CD1c-positive myeloid dendritic cell (primary cell): ENCODE measurements at regions not wholly inside any gene's neighbourhood (a gene's known extent, or its start where the extent isn't known, plus 50 kb on each side); places are given as distances from the start of the nearest gene placed in this dataset.

Experiments used
- DNase-seq: peaks from one replicate; pipeline ENCODE4 v3.0.0-alpha.2; 2016; ENCODE audit errors: extremely low spot score

DNA sequence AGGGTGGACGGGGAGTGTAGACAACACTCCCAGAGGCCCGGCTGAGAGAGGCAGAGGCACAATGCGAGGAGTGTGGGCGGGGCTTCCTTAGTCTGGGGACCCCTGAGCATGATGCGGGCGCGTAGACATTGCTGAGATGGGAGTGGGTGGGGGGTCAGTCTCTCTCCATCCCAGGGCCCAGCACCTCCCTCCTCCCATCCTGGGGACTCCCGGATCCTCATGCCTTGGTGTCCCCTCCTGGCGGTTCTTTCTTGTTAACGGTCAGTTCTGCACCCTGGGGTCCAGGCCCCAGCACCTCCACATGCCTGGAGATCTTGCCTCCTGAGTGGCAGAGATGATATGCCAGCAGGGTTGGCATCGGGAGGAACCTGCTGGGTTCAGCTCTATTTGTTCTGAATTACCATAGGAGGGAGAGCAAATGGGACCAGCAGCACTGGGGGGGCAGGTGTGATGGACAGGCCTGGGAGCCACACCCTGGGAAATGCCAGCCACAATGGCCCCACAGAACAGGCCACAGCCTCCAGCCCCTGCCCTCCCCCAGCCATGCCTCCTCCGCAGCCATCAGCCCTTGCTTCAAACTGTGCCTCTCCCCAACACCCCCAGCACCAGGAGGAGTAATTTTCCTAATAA, 55.7 kb downstream of the RTL6 start:
- no peak for DNase-seq

DNA sequence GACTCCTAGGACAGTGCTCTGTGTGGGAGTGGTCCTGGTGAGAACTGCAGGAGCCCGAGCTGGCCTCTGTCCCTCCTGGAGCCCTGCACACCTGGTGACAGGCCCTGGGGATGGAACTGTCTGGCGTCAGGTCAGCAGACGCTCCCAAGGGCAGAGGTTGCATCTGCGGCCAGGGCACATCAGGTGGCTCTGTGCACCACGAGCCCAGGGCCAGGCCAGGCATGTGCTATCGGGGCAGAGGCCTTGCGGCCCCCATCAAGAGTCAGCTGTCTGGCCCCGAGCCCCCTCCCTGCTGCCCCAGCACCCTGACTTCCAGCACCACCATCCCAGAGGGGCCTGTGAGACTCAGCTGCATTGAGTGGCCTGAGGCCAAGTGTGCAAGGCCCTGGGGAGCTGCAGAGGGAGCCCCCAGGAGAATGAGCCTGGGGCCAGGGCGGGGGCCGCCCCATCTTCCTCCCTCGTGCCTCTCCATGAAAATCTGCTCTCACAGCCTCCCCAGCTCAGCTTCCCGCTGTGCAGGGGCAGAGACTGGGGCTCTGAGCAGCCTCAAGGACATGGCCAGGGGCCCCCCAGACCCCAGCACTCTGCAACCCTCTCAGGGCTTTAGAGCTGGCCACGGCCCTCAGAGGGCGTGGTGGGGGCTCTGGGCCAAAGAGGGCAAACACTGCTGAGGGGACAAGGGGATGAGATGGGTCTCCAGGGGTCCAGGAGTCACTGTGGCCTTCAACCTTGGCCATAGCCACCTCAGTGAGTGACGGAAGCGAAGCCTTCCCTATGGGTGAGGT, 56.4 kb downstream of the RTL6 start:
- DNase-seq = no peak

DNA sequence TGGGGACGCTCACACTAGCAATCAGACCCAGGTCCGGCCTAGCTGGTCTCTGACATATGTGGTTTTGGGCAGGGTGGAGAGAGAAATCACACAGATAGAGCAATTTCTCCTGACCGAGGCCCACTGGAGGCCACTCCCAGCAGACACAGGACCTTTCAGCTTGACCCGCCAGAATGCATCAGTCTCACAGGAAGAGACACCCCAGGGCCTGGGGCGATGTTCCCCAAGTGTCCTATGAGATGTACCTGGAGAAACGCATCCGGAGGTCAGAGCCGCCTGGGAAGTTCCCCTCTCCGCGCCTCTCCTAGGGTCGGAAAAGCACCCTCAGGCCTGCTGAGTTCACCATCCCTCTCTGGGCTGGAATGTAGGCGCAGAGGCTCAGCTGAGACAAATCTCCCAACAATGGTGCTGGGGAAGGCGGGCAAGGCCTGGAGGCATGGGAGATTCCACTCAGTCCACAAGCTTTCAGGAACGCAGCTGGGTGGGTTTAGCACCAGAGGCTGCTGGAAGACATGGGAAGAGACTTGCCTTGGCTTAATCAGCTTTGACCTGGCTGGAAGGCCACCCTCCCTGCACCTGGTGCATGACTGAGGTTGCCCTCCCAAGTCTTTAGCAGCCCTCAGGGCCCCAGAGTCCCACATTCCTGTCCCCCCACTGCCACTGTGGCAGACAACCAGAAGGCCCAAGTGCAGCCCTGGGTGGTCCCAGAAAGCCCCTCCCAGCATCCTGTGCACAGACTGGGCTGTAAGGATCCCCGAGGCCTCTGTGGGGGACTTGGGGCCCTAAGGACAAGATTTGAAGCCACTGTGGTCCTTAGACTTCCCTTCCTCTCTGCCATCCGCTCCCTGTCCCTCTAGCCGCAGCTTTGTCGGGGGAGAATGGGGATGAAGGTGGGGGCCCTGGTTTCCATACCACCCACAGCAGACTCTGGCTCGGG, 57.5 kb downstream of the RTL6 start:
- no peak for DNase-seq

DNA sequence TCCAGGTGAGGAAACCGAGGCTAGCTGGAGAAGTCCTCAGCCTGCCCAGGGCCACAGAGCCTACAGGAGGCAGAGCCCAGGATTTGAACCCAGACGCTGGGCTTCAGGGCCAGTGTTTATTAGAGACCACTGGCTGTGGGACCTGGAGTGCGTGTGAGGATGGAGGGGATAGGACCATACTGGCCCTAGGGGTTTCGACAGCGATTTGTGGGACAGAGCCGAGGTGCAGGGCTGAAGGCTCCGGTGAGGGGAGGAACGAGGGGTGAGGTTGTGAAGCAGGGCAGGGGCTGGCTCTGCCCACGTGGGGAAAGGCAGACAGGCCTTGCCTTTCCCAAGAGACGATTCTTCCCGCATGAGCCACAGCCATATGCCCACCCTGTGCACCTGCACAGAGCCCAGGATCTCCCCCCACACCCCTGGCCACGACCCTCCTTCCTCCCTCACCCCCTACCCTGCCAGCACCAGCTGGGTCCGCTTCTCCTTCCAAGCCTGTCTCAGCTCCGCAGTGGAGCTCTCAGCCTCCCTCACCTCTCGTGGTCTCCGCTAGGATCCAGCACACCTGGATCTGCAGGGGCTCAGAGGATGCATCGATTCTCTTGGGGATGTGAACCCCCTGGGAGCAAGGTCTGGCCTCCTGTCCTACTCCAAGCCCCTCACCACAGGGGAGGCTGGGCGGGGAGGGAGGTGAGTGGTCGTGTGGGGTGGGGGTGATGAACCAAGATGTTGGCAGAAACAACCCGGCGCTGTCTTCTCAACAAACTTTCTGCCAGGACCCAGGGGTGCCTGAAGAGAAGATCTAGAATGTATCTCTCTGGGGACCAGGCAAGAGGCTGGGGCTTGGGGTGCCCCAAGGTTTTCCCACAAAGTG, 58.4 kb downstream of the RTL6 start:
- no peak for DNase-seq

DNA sequence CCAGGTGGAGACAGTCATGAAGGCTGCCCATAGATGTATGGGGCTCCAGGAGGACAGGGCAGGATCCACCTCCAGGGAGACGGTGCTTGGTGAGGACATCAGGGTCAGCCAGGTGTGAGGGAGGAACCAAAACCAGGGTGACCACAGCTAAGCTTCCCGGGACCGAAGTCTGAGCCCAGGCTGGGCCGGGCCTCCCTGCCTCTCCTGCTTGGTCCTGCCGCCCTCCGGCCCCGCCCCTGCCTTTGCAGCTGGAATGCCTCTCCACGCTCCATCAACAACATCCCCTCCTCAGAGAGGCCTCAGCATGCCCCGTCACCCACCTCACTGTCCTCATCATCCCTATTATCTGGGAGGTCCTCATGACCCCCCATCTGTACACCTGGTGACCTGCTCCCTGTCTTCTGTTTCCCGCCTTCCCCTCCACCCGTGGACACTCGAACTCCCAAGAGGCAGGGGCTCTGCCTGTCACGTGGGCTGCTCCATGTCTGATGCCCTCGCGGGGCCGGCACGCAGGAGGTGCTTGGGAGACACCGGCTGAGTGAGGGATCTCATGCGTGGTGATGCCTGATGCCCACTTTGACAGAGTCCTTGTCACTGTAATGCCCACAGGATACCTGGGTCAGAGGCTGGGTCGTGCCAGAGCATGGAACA, 59.4 kb downstream of the RTL6 start:
- DNase-seq = no peak

DNA sequence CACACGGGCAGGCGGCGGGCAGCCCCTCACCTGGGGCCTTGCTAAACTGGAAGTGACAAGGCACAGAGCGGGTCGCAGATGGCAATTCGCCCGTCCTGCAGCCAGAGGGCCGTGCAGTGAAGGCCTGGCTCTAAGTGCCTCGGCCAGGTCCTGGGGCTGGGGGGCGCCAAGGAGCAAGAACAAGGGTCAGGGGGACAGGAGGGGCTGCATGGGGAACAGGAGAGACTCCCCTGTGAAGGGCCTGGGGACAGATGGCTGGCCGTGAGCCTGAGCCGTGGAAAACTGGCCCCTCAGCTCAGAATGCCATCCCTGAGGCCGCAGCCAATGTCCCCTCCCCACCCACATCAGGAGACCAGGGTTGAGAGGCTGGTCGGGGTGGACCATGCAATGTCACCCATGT, 60.0 kb downstream of the RTL6 start:
- no peak for DNase-seq

DNA sequence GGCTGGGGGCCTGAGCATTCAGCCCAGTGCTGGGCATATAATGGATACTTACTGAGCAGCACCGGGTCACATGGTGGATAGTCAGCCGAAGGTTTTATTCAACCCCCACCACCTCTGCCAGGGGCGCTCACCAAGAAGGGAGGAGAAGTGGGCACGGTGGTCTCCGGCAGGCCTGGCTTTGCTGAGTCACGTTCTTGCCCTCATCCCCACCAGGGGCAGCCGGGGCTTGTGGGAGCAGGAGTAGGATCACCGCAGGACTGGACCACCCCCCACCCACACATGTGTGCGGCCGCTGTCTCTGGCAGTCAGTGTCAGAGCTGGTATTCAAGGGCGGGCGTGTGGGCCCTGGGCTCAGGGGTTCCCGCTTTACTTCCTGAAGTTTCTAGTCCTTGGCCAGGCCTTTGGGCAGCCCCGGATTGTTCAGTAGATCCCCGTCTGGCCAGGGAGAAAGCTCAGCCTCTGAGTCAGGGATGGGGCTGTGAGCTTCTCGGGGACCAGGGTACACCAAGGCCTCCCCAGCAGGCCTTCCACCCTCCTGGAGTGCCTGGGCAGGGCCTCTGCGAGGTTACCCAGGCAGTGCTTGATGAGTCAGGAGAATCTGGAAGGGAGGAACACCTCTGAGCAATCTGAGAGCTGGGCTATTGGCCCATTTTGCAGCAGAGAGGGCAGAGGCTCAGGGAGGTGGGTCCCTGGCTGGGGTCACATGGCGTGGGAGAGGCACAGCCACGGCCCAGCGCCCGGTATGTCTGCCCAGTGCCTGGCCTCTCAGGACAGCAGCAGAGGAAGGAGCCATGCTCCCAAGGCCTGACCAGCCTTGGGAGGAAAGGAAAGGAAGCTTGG, 60.6 kb downstream of the RTL6 start:
- DNase-seq = no peak

DNA sequence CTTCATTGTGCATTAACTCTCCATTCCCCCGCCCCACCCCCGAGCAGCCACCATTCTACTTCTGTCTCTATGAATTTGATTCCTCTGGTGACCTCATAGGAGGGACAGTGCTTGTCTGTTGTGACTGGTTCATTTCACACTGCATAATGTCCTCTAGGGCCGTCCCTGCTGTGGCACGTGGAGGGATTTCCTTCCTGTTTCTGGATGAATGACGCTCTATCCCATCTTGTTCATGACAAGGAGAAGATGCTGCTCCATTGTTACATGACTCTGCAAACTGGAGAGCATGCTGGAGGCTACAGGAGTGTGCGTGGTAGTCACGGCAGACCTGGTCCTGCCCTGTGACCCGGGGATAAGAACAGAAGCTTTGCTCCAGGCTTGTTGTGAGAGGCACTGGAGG, 61.3 kb downstream of the RTL6 start:
- DNase-seq = peak; percentile 34

DNA sequence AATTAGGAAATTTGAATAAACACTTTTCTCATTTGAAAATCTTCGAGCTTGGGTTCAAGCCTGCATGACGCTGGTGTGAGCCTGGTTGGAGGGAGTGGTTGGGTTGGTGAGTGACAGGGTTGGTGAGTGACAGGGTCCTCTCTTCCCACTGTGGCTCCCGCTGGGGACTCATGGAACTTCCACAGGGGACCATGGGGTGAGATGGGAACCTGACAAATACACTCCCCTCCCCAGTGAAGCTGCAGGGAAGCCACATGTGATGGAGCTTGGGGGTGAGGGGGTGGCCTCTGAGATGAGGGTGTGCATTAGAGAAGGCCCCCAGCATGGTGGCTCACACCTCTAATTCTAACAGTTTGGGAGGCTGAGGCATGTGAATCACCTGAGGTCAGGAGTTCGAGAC, 66.8 kb downstream of the RTL6 start:
- DNase-seq = no peak

DNA sequence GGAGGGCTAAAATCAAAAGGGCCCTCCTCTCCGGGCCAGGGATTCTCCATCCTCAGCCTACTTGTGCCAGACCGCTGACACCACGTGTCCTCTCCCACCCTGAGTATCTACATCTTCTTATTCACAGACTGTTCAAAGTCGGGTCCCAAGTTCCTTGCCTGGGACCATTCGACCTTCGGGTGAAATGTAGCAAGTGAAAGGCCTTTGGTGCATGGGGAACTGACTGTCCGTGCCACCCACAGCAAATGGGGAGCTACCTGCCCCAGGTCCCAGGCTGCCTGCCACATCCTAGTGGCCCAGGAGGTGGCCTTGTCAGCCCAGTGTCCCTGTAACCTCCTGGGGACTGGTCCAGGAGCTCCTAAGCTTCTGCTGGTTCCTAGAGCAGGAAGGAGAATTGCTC, 67.3 kb downstream of the RTL6 start:
- no peak for DNase-seq

DNA sequence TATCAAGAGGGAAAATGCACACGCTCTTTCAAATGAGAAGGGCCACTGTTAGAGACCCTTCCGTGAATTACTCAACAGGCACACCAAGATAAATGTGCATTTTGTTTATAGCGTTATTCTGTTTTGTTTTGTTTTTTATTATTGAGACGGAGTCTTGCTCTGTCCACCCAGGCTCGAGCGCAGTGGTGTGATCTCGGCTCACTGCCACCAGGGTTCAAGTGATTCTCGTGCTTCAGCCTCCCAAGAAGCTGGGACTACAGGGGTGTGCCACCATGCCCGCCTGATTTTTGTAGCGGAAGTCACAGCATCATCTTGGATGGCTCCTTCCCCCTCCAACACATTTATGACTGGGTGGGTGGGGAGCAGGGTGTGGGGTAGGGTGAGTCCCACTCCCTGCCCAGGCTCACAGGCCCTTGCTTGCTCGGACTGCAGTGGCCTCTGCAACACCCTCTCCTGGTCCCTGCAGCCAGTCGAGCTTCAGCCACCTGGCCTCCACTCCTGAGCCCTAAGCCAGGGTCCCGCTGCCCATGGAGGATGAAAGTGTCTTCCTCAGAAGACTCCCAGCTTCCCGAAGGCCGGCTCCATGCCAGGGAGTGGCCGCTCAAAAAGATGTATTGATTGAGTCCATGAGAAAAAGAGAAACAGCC, 68.0 kb downstream of the RTL6 start:
- no peak for DNase-seq

DNA sequence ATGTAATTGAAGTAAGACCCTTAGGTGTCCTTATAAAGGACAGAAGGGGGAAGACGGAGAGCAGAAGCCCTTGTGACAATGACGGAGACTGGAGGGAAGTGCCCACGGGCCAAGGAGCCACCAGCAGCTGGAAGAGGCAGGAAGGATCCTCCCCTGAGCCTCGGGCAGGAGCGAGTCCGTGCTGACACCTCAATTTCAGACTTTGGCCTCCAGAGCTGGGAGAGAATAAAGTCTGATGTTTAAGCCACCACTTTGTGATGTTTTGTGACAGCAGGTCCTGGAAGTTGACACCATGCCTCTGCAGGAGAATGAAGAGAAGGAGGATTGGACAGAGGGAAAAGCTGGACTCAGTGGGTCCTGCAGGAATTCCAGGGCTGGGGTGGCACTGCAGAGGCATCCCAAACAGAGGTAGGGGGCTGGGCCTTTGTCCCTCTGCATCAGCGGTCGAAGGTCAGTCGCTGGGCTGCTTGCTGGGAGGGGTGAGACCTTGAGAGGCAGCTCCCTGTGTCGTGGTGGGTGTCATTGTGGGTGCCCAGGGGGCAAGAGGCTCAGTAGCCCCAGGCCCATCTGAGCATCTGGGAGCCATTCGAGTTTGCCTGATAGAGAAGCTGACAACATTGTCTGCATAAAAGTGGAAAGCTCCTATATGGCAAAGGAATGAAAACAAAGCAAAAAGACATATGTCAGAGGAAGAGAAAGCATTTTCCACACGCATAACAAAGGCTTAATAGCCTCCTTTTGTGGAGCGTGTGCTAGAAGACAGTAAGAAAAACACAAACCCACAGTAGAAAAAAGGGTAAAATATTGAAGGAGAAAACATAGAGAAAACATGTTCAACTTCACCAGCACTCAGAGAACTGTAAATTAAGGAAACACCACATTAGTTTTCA, 68.8 kb downstream of the RTL6 start:
- no peak for DNase-seq

DNA sequence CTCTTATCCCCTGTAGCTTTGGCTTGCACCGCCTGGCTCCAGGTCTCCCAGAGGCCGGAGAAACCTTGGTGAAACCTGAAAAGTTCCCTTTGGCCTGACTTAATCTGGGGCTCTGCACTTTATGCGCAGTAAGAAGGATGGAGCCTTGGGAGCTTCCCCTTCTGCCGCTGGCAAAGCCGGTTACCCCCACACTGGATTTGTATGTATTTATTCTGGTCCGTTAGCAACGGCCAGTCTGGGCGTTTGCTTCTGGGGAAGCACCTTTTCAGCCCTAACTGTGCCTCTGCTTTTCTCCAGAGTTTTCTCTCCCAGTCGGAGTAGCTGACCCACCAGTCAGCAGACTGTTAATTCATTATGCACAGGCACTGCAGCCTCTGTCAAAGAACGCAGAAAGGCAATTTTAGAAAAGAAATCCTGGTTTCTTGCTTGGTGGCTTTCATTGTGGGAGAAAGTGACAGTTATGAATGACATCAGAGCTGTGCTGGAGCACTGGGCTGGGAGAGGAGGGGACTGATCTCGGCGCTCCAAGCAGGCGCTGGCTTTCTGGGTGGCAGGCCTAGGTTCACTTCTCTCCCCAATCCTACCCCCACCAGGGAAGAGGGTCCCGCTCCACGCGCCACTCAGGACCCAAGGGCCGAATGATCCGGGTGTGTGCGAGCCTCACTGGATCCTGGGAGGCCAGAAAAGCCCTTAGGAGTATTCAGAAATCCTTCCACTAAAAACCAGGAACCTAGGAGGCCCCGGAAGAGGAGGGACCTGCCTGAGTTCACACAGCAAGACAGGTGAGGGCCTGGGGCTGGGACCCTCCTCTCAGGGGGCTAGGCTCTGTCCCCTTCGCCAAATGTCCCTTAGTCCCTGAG, 70.2 kb downstream of the RTL6 start:
- DNase-seq = no peak

DNA sequence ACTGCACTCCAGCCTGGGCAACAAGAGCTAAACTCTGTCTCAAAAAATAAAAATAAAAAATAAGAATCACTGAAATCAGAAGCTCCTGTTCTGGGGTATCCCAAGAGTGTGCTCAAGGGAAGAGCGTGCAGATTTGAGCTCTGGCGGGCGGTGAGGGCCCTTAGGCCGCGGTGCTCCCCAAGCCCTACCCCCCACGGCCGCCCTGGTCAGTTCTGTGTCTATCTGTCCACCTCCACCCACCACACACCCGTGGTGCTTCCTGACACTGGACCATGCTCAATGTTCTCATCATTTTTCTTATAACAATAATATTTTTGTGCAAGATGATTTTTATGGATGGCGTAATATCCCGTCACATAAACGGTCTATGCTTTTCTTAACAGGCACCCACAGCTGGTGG, 71.1 kb downstream of the RTL6 start:
- DNase-seq = no peak

DNA sequence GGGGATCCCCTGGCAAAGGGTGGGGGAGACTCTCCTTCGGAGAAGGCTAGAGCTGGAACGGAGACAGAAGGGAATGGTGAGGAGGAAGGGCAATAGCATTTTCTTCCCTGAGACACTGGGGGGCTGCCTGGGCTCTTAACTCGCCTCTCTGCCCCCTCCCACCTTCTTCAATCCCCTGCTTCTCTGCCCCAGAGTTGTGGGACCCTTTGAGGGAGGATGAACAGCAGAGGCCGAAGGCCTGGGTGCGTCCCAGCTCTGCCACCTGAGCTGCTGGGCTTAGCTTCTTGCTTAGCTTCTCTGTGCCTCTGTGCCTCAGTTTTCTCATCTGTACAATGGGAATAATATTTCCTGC, 72.4 kb downstream of the RTL6 start:
- DNase-seq = no peak

DNA sequence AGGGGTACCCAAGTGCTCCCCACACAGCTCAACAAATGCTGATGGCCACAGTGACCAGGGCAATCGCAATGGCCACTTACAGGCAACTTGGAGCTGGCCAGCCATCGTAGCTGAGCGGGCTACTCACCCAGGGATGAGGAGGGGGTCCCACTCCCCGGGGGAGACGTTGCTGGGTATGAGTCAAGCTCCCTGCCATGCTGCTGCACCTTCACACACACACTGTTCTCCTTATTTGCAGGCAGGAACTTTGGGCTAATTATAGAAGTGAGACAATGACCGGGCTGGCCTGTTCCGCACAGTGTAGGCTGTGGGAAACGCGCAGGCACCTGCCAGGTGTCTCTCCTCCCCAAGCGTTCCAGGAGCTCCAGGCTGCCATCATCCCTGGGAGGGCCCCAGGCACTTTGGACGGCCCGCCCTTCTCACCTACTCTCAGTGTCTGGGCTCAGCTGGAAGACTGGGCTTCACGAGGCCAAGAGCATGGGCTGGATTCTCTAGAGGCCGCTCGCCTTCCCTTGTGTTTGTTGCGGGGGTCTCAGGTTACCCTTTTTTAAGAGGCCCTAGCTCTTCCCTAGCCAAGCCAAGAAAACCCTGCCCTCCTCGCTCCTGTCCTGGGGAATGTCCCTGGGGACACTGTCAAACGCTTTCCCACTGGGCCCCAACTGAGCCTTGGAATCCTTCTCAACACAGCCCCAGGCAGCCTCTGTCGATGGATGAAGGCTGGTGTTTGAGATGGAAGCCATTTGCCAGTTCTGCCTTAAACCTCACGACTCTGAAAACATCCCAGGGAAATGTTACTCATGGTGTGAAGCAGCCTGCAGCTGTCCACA, 73.0 kb downstream of the RTL6 start:
- no peak for DNase-seq

DNA sequence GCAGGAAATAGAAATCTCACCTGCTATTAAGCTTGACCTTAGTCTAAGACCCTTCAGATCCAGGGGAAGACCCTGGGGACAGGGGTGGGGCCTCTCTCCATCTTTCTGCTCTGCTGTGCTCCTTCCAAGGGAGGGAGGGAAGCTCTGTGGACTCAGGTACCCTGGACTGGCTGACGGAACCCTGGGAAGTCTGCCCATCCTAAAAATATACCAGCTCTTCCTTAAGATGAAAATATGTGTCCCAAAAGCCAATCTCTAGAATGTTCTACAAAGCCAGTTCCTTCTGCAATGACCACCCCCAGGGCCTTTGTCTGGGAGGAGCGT, 73.7 kb downstream of the RTL6 start:
- DNase-seq = no peak
